Astrocyte (in vitro differentiated cells and primary cell): ENCODE measurements at regions not wholly inside any gene's neighbourhood (a gene's known extent, or its start where the extent isn't known, plus 50 kb on each side); places are given as distances from the start of the nearest gene placed in this dataset.

ENCODE experiments used
- CTCF ChIP-seq: IDR thresholded peaks from 2 replicates; pipeline ENCODE4 v1.5.1; 2011; ENCODE audit warnings: low read depth, mild to moderate bottlenecking, inconsistent platforms, low read length, moderate library complexity; ENCODE audit not compliant: insufficient read depth
- EZH2 ChIP-seq: IDR thresholded peaks from 2 replicates; pipeline ENCODE4 v1.6.1; 2012; ENCODE audit warnings: mild to moderate bottlenecking, low read length, inconsistent platforms; ENCODE audit not compliant: insufficient read depth

- TF ChIP-seq CTCF (no peak), EZH2 (no peak)
Measured at GRCh38 chr6:92716638-92717037, 702.7 kb downstream of the EPHA7 start.
